ENCODE measurements at regions not wholly inside any gene's neighbourhood (a gene's known extent, or its start where the extent isn't known, plus 50 kb on each side); places are given as distances from the start of the nearest gene placed in this dataset.

- ATAC-seq (no peak), DNase-seq (ENCODE audit: low read depth, low spot score) (no peak)
- BruUV-seq (replicated peaks): no TSS peak
- no peak overlapping the region for H3K4me3 ChIP-seq (ENCODE audit: low read depth in 2 of 2, low read length in 2 of 2)
- in situ Hi-C loops (cut with HindIII; ENCODE audit: low pct_unique_long_range_greater_than_20kb, low sequenced_read_pairs) (no loop called here), intact Hi-C loops (cut with micrococcal nuclease; ENCODE audit: unreplicated experiment) (no loop called here)
- no peaks in the 10 kb centered on the region for H3K27me3 ChIP-seq (ENCODE audit: control insufficient read depth, insufficient read depth, low read length)
- TF ChIP-seq CTCF (IDR thresholded peaks at IDR 0.05): no peak
- TF ChIP-seq TCF7L2 (IDR thresholded peaks at IDR 0.05; ENCODE audit: low read depth, low read length): no peak
- no peak for TF ChIP-seq REST (IDR thresholded peaks at IDR 0.05; ENCODE audit: insufficient read depth in 1 of 2, low read depth in 2 of 2, low read length in 1 of 2)
- TF ChIP-seq SIN3A (IDR thresholded peaks at IDR 0.05; ENCODE audit: borderline replicate concordance, insufficient read depth, low read depth, low read length): no peak
- ChIA-PET POLR2A (no interaction called here), CTCF (no interaction called here)
- no peaks in the 10 kb centered on the region for H3K36me3 ChIP-seq (ENCODE audit: control insufficient read depth, insufficient read depth, low read length)
- no peaks in the 10 kb centered on the region for H3K4me1 ChIP-seq (ENCODE audit: control insufficient read depth, insufficient read depth, low read length)
- no peaks in the 10 kb centered on the region for H3K9me3 ChIP-seq (ENCODE audit: control insufficient read depth, insufficient read depth, low read depth, low read length)
- no peak overlapping the region for H3K27ac ChIP-seq (ENCODE audit: low read length)
Observed at GRCh38 chr4:79201971-79202370, 123.9 kb downstream of the NAA11 start.

- in situ Hi-C loops (cut with HindIII; ENCODE audit: low pct_unique_long_range_greater_than_20kb, low sequenced_read_pairs): no loop called here
- no peaks in the 10 kb centered on the region for H3K27me3 ChIP-seq (ENCODE audit: control insufficient read depth, insufficient read depth, low read length)
Observed at GRCh38 chr4:79199743-79200142, 126.1 kb downstream of the NAA11 start.

More at GRCh38 chr4:79199743-79200142, 126.1 kb downstream of the NAA11 start:
- ChIA-PET POLR2A (no interaction called here), CTCF (no interaction called here)
- ATAC-seq: no peak
- H3K4me3 ChIP-seq (ENCODE audit: low read depth in 2 of 2, low read length in 2 of 2): no peak overlapping the region
- DNase-seq (ENCODE audit: low read depth, low spot score): no peak
- no peaks in the 10 kb centered on the region for H3K4me1 ChIP-seq (ENCODE audit: control insufficient read depth, insufficient read depth, low read length)
- H3K9me3 ChIP-seq (ENCODE audit: control insufficient read depth, insufficient read depth, low read depth, low read length): no peaks in the 10 kb centered on the region
- no peak for TF ChIP-seq TCF7L2 (IDR thresholded peaks at IDR 0.05; ENCODE audit: low read depth, low read length)
- TF ChIP-seq POLR2AphosphoS5 (IDR thresholded peaks at IDR 0.05; ENCODE audit: low read depth, low read length): no peak
- TF ChIP-seq CTCF (IDR thresholded peaks at IDR 0.05): no peak
- TF ChIP-seq REST (IDR thresholded peaks at IDR 0.05; ENCODE audit: insufficient read depth in 1 of 2, low read depth in 2 of 2, low read length in 1 of 2): no peak
- TF ChIP-seq SIN3A (IDR thresholded peaks at IDR 0.05; ENCODE audit: borderline replicate concordance, insufficient read depth, low read depth, low read length): no peak
- no TSS peak for BruUV-seq (replicated peaks)
- H3K27ac ChIP-seq (ENCODE audit: low read length): no peak overlapping the region
- intact Hi-C loops (cut with micrococcal nuclease; ENCODE audit: unreplicated experiment): no loop called here
- H3K36me3 ChIP-seq (ENCODE audit: control insufficient read depth, insufficient read depth, low read length): no peaks in the 10 kb centered on the region

Measured in Panc1 (cell line).